NOMO-1 treated with DMSO at 0.1 percent for 48 hours (cell line): ENCODE measurements at regions not wholly inside any gene's neighbourhood (a gene's known extent, or its start where the extent isn't known, plus 50 kb on each side); places are given as distances from the start of the nearest gene placed in this dataset.

Experiments
- DNase-seq: peaks from one replicate; lab custom pipeline; 2025; ENCODE audit not compliant: unreplicated experiment; lab: John Stamatoyannopoulos, UW

GRCh38 chr14:56494167-56494566 lies 85.4 kb upstream of the TMEM260 start:
- no peak for DNase-seq

- no peak for DNase-seq
Measured at GRCh38 chr14:56498112-56498511, 81.5 kb upstream of the TMEM260 start.

GRCh38 chr14:56501909-56502530 lies 77.6 kb upstream of the TMEM260 start:
- no peak for DNase-seq

GRCh38 chr14:56505361-56505760 lies 74.2 kb upstream of the TMEM260 start:
- DNase-seq = no peak

- DNase-seq = no peak
Measured at GRCh38 chr14:56512521-56512920, 67.1 kb upstream of the TMEM260 start.

- no peak for DNase-seq
Measured at GRCh38 chr14:56514663-56515371, 64.8 kb upstream of the TMEM260 start.

- DNase-seq = no peak
Measured at GRCh38 chr14:56515739-56516138, 63.9 kb upstream of the TMEM260 start.

- no peak for DNase-seq
Measured at GRCh38 chr14:56522403-56522802, 57.2 kb upstream of the TMEM260 start.

- DNase-seq = no peak
Measured at GRCh38 chr14:56524971-56525677, 54.5 kb upstream of the TMEM260 start.

GRCh38 chr14:56528927-56529326 lies 50.7 kb upstream of the TMEM260 start:
- DNase-seq = no peak
